Activated T-cell treated with anti-CD3 and anti-CD28 coated beads, Interleukin-2, amount 50 U/mL, for 72 hours (primary cell): ENCODE measurements at regions not wholly inside any gene's neighbourhood (a gene's known extent, or its start where the extent isn't known, plus 50 kb on each side); places are given as distances from the start of the nearest gene placed in this dataset.
"Not testable (repeated sequence)": the region's sequence is repeated elsewhere in the genome, so short reads cannot be mapped to it uniquely, and the experiment has no call there.

Experiments
- ATAC-seq, 2 donors: fragments of 150-1000 bp; cut with Tn5 transposase; replicated peaks in 1 of 2; 2 replicates each; pipeline ENCODE4 v1.10.0; 2021; ENCODE audit warnings: moderate library complexity in 2 of 2, mild to moderate bottlenecking in 1 of 2
- DNase-seq, 2 donors: peaks; one replicate each; pipeline ENCODE4 v3.0.0; 2021 to 2022; ENCODE audit warnings: mixed read lengths in 1 of 2
- H3K27ac Mint-ChIP-seq: one replicate; pipeline ENCODE4 v1.8.0; 2022; ENCODE audit warnings: mild to moderate bottlenecking, moderate library complexity, mixed read lengths
- H3K27me3 Mint-ChIP-seq: one replicate; pipeline ENCODE4 v1.8.0; 2022; ENCODE audit warnings: low read depth, mixed read lengths
- H3K36me3 Mint-ChIP-seq, 2 donors: one replicate each; pipeline ENCODE4 v1.8.0; 2022; ENCODE audit warnings: mixed read lengths in 2 of 2, mild to moderate bottlenecking in 1 of 2; ENCODE audit not compliant: insufficient read depth in 2 of 2
- H3K4me1 Mint-ChIP-seq: one replicate; pipeline ENCODE4 v1.8.0; 2022; ENCODE audit warnings: low read depth, mixed read lengths
- H3K4me3 Mint-ChIP-seq, 2 donors: one replicate each; pipeline ENCODE4 v1.8.0; 2022; ENCODE audit warnings: mild to moderate bottlenecking in 2 of 2, mixed read lengths in 2 of 2, moderate library complexity in 2 of 2
- H3K9me3 Mint-ChIP-seq, 2 donors: one replicate each; pipeline ENCODE4 v1.8.0; 2022; ENCODE audit warnings: mixed read lengths in 2 of 2

DNA sequence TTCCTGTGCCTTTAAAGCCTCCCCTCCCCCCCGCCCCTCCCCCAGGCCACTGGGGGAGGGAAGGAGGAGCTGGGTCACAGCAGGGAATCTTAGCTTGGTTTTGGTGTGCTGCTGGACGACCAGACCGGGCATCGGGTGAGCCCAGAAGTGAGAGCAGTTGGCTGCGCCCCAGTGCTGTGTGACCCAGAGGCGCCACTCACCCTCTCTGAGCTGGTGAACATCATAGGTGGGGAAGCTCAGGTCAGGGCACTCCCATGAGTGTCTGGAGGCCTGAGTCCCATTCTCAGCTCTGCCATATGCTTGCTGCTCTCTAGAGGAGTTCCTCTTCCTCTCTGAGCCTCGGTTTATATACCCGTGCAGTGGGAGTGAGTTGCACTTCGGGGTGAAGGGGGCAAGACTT is 3077.5 kb downstream of the RPIA start:
- not testable (repeated sequence) for H3K9me3 Mint-ChIP-seq, H3K27me3 Mint-ChIP-seq, H3K36me3 Mint-ChIP-seq, H3K4me1 Mint-ChIP-seq, H3K27ac Mint-ChIP-seq, ATAC-seq, H3K4me3 Mint-ChIP-seq, DNase-seq

DNA sequence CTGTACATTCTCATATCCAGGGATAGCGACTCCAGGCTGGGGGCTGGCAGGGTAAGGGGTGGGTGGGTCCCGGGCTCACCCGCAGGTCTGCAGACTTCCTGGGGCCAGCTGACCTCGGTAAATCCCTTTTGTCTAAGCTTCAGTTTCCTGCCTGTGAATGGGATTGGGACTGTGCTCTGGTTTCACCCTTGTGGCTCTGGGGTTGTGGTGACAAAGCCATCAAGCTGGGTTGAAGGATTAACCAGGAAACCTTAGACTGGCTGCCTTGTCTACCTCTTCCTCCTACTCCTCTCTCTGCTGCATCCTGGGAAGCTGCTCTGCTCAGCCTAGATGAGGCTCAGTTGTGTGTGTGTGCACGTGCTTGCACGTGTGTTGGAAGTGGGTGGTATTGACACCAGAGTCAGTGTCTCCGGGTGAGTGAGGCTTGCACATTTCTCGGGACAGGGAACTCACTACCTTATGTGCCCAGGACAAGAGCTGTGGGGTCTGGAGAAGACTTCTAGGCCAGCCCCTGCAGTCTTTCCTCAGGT is 3078.6 kb downstream of the RPIA start:
- not testable (repeated sequence) for DNase-seq, H3K4me3 Mint-ChIP-seq, H3K27me3 Mint-ChIP-seq, H3K27ac Mint-ChIP-seq, H3K36me3 Mint-ChIP-seq, H3K9me3 Mint-ChIP-seq, ATAC-seq, H3K4me1 Mint-ChIP-seq

DNA sequence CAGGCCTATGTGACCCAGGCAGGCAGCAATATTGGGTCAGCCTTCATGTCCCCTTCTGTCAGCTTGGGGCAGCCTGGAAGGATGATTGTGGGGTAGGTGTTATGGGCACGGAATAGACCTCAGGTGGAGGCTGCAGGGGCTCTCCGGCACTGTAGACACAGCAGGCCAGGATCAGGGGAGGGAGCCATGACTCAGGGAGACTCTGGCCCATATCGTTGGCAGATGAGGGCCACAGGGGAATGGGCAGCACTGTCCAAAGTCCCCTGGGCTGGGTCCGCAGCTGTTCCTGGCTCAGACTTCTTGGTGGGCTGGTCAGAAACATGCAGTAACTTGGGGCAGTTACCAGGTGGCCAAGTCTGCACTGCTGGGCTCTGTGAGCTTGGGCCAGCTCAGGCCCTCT is 3080.1 kb downstream of the RPIA start:
- H3K9me3 Mint-ChIP-seq, H3K36me3 Mint-ChIP-seq, H3K27ac Mint-ChIP-seq, ATAC-seq, H3K4me3 Mint-ChIP-seq, H3K27me3 Mint-ChIP-seq, DNase-seq, H3K4me1 Mint-ChIP-seq: not testable (repeated sequence)

DNA sequence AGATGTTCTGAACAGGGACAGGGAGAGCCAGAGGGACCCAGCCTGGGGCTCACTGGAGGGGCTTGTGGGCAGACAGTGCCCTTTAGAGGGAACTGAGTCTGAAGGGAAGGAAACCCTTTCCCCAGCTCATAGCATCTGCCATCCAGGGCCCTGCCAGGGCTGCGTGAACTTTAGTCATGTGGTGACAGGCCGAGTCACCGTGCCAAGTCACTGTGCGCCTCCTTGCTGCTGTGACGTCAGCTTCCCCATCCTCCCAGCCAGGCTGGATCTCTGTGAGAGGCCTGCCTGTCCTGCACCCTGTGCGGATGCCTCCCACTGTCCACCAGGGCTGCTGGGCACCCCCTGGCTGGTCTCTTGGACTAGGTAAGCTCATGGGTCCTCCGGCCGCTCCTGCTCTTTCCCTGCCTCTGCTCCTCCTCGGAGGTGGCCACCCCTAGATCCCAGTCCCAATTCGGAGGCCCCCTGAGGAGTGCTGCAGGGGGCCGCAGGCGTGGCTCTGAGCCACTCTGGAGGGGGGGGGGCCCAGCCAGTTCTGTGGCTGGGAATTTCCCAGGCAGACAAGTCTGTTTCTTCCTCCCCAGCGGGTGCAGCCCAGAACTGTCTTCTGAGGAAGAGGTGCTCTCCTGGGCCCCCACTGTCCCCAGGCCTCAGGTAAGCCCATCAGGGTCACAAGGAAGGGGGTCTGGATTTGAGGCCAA is 3080.9 kb downstream of the RPIA start:
- H3K27me3 Mint-ChIP-seq, DNase-seq, H3K4me3 Mint-ChIP-seq, H3K4me1 Mint-ChIP-seq, H3K36me3 Mint-ChIP-seq, H3K27ac Mint-ChIP-seq, H3K9me3 Mint-ChIP-seq, ATAC-seq: not testable (repeated sequence)

DNA sequence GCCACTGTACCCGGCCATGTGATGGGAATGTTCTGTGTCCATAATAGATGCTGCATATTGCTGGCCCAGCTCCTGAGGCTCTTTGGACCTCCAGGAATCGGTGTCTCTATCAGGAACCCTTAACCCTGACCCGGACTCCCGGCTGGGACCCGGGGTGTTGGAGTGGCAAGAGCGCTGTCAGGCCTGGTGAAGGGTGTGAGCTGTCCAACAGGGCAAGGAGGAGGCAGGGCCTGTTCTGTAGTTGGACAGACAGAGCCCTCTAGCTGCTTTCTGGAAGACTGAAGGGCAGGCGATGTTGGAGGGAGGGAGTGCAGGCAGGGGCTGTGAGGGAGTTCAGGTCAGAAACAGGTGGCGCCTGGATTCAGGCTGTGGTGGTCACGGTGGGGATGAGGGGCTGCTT is 3082.3 kb downstream of the RPIA start:
- not testable (repeated sequence) for H3K9me3 Mint-ChIP-seq, ATAC-seq, DNase-seq, H3K27ac Mint-ChIP-seq, H3K4me1 Mint-ChIP-seq, H3K27me3 Mint-ChIP-seq, H3K36me3 Mint-ChIP-seq, H3K4me3 Mint-ChIP-seq

DNA sequence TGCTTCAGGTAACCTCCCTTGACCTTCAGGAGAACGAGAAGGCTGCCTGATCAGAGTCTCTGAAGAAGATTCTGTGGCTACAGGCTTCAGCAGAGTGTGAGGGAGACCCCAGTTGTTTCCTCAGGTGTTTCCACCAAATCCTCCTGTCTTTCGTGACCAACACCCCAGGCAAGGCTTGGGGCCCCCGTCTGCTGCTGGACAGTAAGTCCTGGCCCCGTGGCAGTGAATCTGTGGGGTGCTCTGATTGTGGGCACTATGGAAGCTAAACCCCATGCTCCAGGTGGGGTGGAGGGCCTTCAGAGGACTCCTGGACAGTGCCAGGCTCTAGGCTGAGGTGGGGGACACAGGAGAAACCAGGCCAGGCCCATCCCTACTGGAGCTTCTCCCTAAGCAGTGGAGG is 3083.7 kb downstream of the RPIA start:
- H3K27ac Mint-ChIP-seq, H3K36me3 Mint-ChIP-seq, H3K4me1 Mint-ChIP-seq, H3K27me3 Mint-ChIP-seq, ATAC-seq, H3K4me3 Mint-ChIP-seq, DNase-seq, H3K9me3 Mint-ChIP-seq: not testable (repeated sequence)

DNA sequence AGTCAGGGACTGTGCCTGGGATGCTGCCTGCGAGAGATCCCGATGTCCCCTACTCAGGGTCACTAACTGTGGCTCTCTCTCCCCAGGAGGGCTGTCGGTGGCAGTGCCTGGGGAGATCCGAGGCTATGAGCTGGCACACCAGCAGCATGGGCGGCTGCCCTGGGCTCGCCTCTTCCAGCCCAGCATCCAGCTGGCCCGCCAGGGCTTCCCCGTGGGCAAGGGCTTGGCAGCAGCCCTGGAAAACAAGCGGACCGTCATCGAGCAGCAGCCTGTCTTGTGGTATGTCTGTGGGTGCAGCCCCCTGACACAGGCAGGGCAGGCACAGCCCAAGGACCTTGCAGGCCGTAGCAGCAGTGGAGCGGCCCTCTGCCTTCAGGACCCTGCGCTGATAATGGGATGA is 3088.9 kb downstream of the RPIA start:
- H3K4me3 Mint-ChIP-seq, DNase-seq, H3K36me3 Mint-ChIP-seq, H3K27me3 Mint-ChIP-seq, H3K9me3 Mint-ChIP-seq, ATAC-seq, H3K4me1 Mint-ChIP-seq, H3K27ac Mint-ChIP-seq: not testable (repeated sequence)

DNA sequence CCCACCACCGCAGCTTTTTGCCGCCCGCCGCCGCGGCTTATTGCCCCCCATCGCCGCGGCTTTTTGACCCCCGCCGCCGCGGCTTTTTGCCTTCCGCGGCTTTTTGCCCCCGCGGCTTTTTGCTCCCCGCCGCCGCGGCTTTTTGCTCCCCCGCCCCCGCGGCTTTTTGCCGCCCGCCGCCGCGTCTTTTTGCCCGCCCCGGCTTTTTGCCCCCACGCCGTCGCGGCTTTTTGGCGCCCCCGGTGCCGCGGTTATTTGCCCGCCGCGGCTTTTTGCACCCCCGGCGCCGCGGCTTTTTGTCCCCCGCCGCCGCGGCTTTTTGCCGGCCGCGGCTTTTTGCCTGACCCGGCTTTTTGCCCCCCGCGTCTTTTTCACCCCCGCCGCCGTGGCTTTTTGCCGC is 3061.8 kb upstream of the TEKT4 start:
- ATAC-seq, H3K4me3 Mint-ChIP-seq, H3K4me1 Mint-ChIP-seq, H3K27ac Mint-ChIP-seq, DNase-seq, H3K27me3 Mint-ChIP-seq, H3K9me3 Mint-ChIP-seq, H3K36me3 Mint-ChIP-seq: not testable (repeated sequence)

DNA sequence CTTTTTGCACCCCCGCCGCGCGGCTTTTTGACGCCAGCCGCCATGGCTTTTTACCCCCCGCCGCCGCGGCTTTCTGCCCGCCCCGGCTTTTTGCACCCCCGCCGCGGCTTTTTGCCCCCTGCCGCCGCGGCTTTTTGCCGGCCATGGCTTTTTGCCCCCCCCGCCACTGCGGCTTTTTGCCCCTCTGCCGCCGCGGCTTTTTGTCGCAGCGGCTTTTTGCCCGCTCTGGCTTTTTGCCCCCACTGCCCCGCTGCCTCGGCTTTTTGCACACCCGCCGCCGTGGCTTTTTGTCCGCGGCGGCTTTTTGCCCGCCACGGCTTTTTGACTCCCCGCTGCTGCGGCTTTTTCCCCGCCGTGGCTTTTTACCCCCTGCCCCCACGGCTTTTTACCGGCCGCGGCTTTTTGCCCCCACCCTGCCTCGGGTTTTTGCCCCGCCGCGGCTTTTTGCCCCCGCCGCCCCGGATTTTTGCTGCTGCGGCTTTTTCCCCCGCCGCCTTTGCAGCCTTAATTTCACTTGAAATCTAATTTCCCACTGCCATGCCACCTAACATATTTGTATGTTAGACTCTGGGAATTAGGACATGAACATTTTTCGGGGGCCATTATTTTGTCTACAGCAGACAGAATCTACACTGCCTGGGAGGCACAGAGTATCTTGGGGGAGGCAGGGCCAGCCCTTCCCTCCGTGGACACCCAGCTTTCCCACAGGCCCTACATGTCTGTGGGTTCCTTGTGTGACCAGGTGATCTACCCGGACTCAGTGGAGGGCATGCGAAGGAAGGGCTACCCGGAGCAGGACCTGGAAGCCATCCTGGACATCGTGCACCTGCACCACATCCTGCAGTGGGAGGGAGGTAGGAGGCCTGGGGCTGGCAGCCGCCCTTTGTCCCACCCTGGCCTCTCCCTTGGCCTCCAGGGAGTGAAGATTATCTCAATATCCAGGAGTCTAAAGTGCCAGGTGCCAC is 3031.0 kb upstream of the TEKT4 start:
- no peaks in the 10 kb centered on the region for H3K4me1 Mint-ChIP-seq
- ATAC-seq (no peak), DNase-seq (no peak)
- H3K9me3 Mint-ChIP-seq, result no peaks in the 10 kb centered on the region
- no peaks in the 10 kb centered on the region for H3K27me3 Mint-ChIP-seq
- no peaks in the 10 kb centered on the region for H3K36me3 Mint-ChIP-seq
- H3K4me3 Mint-ChIP-seq, result no peak overlapping the region
- H3K27ac Mint-ChIP-seq, result no peak overlapping the region

DNA sequence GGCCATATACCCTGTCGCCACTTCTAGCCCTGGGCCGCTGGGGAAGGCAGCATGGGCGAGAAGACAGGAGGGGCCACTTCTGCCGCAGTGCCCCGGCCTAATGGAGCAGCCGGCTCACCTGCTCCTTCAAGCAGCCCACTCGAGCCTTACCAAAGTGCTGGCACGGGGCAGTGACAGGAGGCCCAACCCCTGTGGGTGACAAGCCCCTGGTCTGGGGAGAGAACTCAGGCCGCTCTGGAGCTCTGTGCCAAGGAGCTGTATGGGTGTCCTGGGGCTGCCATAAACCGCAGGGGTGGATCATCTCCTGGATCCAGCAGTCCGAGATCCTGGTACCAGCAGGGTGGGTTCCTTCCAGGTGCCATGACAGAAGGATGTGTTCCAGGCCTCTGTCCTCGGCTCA is 3029.0 kb upstream of the TEKT4 start:
- not testable (repeated sequence) for DNase-seq, H3K27ac Mint-ChIP-seq, ATAC-seq, H3K4me1 Mint-ChIP-seq, H3K27me3 Mint-ChIP-seq, H3K36me3 Mint-ChIP-seq, H3K4me3 Mint-ChIP-seq, H3K9me3 Mint-ChIP-seq

DNA sequence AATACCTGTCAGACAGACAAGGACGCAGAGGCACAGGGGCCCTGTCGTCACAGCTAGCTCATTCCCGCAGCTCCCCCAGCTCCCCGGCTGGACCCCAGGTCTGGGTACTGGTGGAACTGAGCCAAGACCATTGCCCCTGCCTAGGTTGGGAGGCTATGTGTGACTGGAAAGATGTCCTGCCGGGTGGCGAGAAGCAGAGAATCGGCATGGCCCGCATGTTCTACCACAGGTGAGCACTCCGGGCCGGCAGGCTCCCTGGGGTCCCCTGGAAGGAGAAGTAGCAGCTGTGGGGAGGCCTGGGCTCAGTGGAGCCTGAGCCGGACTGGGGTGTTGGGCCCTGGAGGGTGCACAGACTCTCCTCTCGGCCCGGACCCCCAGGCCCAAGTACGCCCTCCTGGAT is 3028.3 kb upstream of the TEKT4 start:
- not testable (repeated sequence) for ATAC-seq, H3K4me3 Mint-ChIP-seq, H3K4me1 Mint-ChIP-seq, H3K9me3 Mint-ChIP-seq, H3K27me3 Mint-ChIP-seq, H3K27ac Mint-ChIP-seq, H3K36me3 Mint-ChIP-seq, DNase-seq

DNA sequence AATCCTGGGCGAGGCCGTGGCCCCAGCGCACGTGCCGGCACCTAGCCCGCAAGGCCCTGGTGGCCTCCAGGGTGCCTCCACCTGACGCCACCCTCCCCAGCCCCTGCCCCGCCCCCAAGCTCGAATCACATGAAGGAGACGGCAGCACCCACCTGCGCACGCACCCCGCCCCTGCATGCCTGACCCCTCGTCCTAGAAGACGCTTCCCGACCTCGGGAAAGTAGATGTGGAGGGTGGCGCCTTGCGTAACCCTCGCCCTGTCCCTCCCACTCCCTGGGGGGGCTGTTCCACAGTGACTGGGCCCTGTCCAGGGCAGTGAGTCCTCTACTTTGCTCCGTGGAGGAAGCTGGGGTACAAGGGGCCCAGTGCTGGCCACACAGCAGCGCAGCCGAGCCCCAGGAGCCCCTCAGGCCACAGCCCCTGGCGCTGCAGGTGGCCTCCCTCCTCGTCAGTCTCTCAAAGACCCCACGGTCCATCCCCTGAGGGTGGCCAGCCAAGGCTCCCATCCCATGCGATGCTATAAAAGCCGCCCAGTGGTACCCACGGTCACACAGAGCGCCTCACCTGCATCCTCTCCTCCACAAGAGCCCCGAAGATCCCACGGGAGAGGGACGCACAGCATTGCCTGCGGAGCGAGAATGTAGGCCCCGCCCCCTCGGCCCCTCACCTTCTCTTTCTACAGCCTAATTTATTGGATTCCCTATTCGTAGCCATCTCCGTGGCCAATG is 3027.3 kb upstream of the TEKT4 start:
- not testable (repeated sequence) for H3K27me3 Mint-ChIP-seq, ATAC-seq, H3K36me3 Mint-ChIP-seq, H3K27ac Mint-ChIP-seq, H3K9me3 Mint-ChIP-seq, H3K4me1 Mint-ChIP-seq, H3K4me3 Mint-ChIP-seq, DNase-seq

DNA sequence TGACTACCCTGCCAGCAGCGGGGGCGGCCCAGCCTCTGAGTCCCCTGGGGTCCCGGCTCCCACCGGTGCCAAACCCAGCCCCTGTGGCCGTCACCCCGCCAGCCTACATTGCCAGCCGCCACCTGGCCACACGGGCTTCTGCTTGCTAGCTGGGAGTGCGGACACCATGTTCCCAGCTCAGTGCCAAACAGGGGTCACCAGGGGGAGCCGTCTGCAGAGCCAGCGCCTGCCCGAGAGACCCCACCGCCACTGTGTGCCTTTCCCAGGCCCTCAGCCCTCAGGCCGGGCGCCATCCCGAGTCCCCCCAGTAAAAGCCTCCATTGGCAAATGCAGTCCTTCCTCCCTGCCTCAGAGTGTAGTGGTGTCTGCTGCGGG is 3026.8 kb upstream of the TEKT4 start:
- not testable (repeated sequence) for H3K9me3 Mint-ChIP-seq, H3K4me3 Mint-ChIP-seq, H3K27ac Mint-ChIP-seq, H3K27me3 Mint-ChIP-seq, H3K4me1 Mint-ChIP-seq, ATAC-seq, H3K36me3 Mint-ChIP-seq, DNase-seq
